ENCODE measurements at regions not wholly inside any gene's neighbourhood (a gene's known extent, or its start where the extent isn't known, plus 50 kb on each side); places are given as distances from the start of the nearest gene placed in this dataset.

GRCh38 chr16:5442986-5443385 lies 345.4 kb upstream of the EEF2KMT start:
- TF ChIP-seq CTCF (IDR thresholded peaks at IDR 0.05; ENCODE audit: insufficient read depth, low read length, poor library complexity, severe bottlenecking) (no peak), EZH2phosphoT487 (conservative IDR thresholded peaks at IDR 0.05; ENCODE audit: low read length) (no peak)

All from SU-DHL-6 (cell line).